GM19372 (cell line): ENCODE measurements at regions not wholly inside any gene's neighbourhood (a gene's known extent, or its start where the extent isn't known, plus 50 kb on each side); places are given as distances from the start of the nearest gene placed in this dataset.

ENCODE experiments used
- ATAC-seq: cut with Tn5 transposase; IDR thresholded peaks from one replicate; pipeline ENCODE4 v1.9.1; 2021; ENCODE audit warnings: mild to moderate bottlenecking, low read depth, moderate library complexity; ENCODE audit not compliant: unreplicated experiment

GRCh38 chr3:182524711-182525401, 268.4 kb upstream of the ATP11B start:
- no peak for ATAC-seq

GRCh38 chr3:182525766-182526374, 267.4 kb upstream of the ATP11B start:
- ATAC-seq, result no peak

GRCh38 chr3:182527745-182528144, 265.6 kb upstream of the ATP11B start:
- no peak for ATAC-seq

- ATAC-seq, result no peak
Observed at GRCh38 chr3:182530316-182530715, 263.0 kb upstream of the ATP11B start.

- ATAC-seq, result no peak
Observed at GRCh38 chr3:182533394-182533793, 259.9 kb upstream of the ATP11B start.

GRCh38 chr3:182544542-182544941, 248.8 kb upstream of the ATP11B start:
- ATAC-seq, result no peak

GRCh38 chr3:182562274-182562673, 231.0 kb upstream of the ATP11B start:
- ATAC-seq, result no peak

GRCh38 chr3:182565916-182566796, 227.1 kb upstream of the ATP11B start:
- no peak for ATAC-seq

GRCh38 chr3:182567700-182568099, 225.6 kb upstream of the ATP11B start:
- no peak for ATAC-seq

GRCh38 chr3:182568261-182568660, 225.0 kb upstream of the ATP11B start:
- ATAC-seq, result no peak

- ATAC-seq, result no peak
Observed at GRCh38 chr3:182568876-182569275, 224.4 kb upstream of the ATP11B start.

GRCh38 chr3:182570946-182571594, 222.2 kb upstream of the ATP11B start:
- no peak for ATAC-seq

- no peak for ATAC-seq
Observed at GRCh38 chr3:182575941-182576340, 217.4 kb upstream of the ATP11B start.

- no peak for ATAC-seq
Observed at GRCh38 chr3:182583545-182583944, 209.8 kb upstream of the ATP11B start.

GRCh38 chr3:182585532-182586150, 207.7 kb upstream of the ATP11B start:
- ATAC-seq, result no peak

GRCh38 chr3:182592747-182593146, 200.6 kb upstream of the ATP11B start:
- ATAC-seq, result no peak

- no peak for ATAC-seq
Observed at GRCh38 chr3:182596676-182597410, 196.5 kb upstream of the ATP11B start.

- ATAC-seq, result no peak
Observed at GRCh38 chr3:182597621-182598041, 195.7 kb upstream of the ATP11B start.

- no peak for ATAC-seq
Observed at GRCh38 chr3:182601597-182601996, 191.7 kb upstream of the ATP11B start.

GRCh38 chr3:182603501-182603900, 189.8 kb upstream of the ATP11B start:
- no peak for ATAC-seq
